Suprapubic skin (tissue), 4 donors: ENCODE measurements at regions not wholly inside any gene's neighbourhood (a gene's known extent, or its start where the extent isn't known, plus 50 kb on each side); places are given as distances from the start of the nearest gene placed in this dataset.
"Not testable (repeated sequence)": the region's sequence is repeated elsewhere in the genome, so short reads cannot be mapped to it uniquely, and the experiment has no call there.

ENCODE experiments used
- DNase-seq, 2 donors: peaks; one replicate each; pipeline ENCODE4 v3.0.0-alpha.2; 2019; ENCODE audit warnings: low spot score in 2 of 2
- H3K27ac ChIP-seq: fragments of 200-600 bp; sonication (generic); one replicate; pipeline ENCODE4 v1.5.1; 2019
- H3K27me3 ChIP-seq: fragments of 200-600 bp; sonication (generic); one replicate; pipeline ENCODE4 v1.5.1; 2019
- H3K36me3 ChIP-seq: fragments of 200-600 bp; sonication (generic); one replicate; pipeline ENCODE4 v1.5.1; 2019
- H3K4me1 ChIP-seq: fragments of 200-600 bp; sonication (generic); one replicate; pipeline ENCODE4 v1.5.1; 2019
- H3K4me3 ChIP-seq: fragments of 200-600 bp; sonication (generic); one replicate; pipeline ENCODE4 v1.5.1; 2019; ENCODE audit warnings: mild to moderate bottlenecking
- H3K9me3 ChIP-seq: fragments of 200-600 bp; sonication (generic); one replicate; pipeline ENCODE4 v1.5.1; 2019
- CTCF ChIP-seq, 2 donors: fragments of 200-600 bp in 1 of 2; fragments of 450-650 bp in 1 of 2; sonication (generic) in 1 of 2; IDR thresholded peaks; one replicate each; pipeline ENCODE4 v1.5.1; 2016 to 2019; ENCODE audit warnings: antibody characterized with exemption in 2 of 2, mild to moderate bottlenecking in 1 of 2, moderate library complexity in 1 of 2
- POLR2AphosphoS5 ChIP-seq, 3 donors: sonication (generic); formaldehyde crosslinking; IDR thresholded peaks; one replicate each; pipeline ENCODE4 v1.6.1; 2017; ENCODE audit warnings: antibody characterized with exemption in 3 of 3
- WGBS: methylation state at CpG from one replicate; pipeline ENCODE4 v1.1.5; 2018; 5-methylcytosine and 5-hydroxymethylcytosine counted together

- Histone ChIP-seq H3K36me3 (no peaks in the 10 kb centered on the region), H3K27me3 (no peaks in the 10 kb centered on the region), H3K4me3 (peak overlapping the region; percentile 82), H3K9me3 (no peaks in the 10 kb centered on the region), H3K4me1 (peaks cover 8% of the 10 kb centered on the region), H3K27ac (peak overlapping the region; percentile 86)
- DNase-seq = peak; percentile 64 to 90
- 22% methylated on average over 43 of the region's 70 CpGs for WGBS
- peak in 1 of 2 donors; percentile 89 for TF ChIP-seq CTCF (IDR thresholded peaks at IDR 0.05)
- TF ChIP-seq POLR2AphosphoS5 (IDR thresholded peaks at IDR 0.05) = no peak
Measured at GRCh38 chr20:30376767-30377658, 880.5 kb upstream of the DEFB115 start.

- H3K36me3 ChIP-seq, H3K9me3 ChIP-seq, H3K4me1 ChIP-seq, H3K27me3 ChIP-seq, H3K27ac ChIP-seq, DNase-seq: not testable (repeated sequence)
- WGBS = 70% methylated on average over 4 of the region's 4 CpGs
- peak overlapping the region; percentile 82 for H3K4me3 ChIP-seq
Measured at GRCh38 chr20:30378317-30378716, 879.1 kb upstream of the DEFB115 start.

GRCh38 chr20:30378721-30379120, 878.7 kb upstream of the DEFB115 start:
- not testable (repeated sequence) for H3K27ac ChIP-seq, H3K27me3 ChIP-seq, DNase-seq, H3K4me1 ChIP-seq, H3K9me3 ChIP-seq, H3K36me3 ChIP-seq, H3K4me3 ChIP-seq
- WGBS = 97% methylated on average over 1 of the region's 1 CpG

GRCh38 chr20:30384841-30385240, 872.6 kb upstream of the DEFB115 start:
- WGBS = 90% methylated on average over 6 of the region's 6 CpGs
- not testable (repeated sequence) for H3K9me3 ChIP-seq, DNase-seq, H3K27ac ChIP-seq, H3K36me3 ChIP-seq, H3K4me1 ChIP-seq, H3K4me3 ChIP-seq, H3K27me3 ChIP-seq

GRCh38 chr20:30386099-30386498, 871.4 kb upstream of the DEFB115 start:
- 83% methylated on average over 4 of the region's 4 CpGs for WGBS

GRCh38 chr20:30387823-30388222, 869.6 kb upstream of the DEFB115 start:
- 90% methylated on average over 4 of the region's 4 CpGs for WGBS
- DNase-seq = not testable (repeated sequence)

More at GRCh38 chr20:30386099-30386498, 871.4 kb upstream of the DEFB115 start:
- not testable (repeated sequence) for H3K4me3 ChIP-seq, H3K9me3 ChIP-seq, H3K4me1 ChIP-seq, H3K27me3 ChIP-seq, DNase-seq, H3K27ac ChIP-seq, H3K36me3 ChIP-seq

GRCh38 chr20:30393523-30393922, 863.9 kb upstream of the DEFB115 start:
- H3K9me3 ChIP-seq, H3K27me3 ChIP-seq, H3K4me1 ChIP-seq, H3K4me3 ChIP-seq, H3K27ac ChIP-seq, DNase-seq: not testable (repeated sequence)
- 96% methylated on average over 1 of the region's 1 CpG for WGBS
- peaks cover 43% of the 10 kb centered on the region for H3K36me3 ChIP-seq

More at GRCh38 chr20:30387823-30388222, 869.6 kb upstream of the DEFB115 start:
- not testable (repeated sequence) for H3K9me3 ChIP-seq, H3K27ac ChIP-seq, H3K27me3 ChIP-seq, H3K4me1 ChIP-seq, H3K4me3 ChIP-seq
- H3K36me3 ChIP-seq = peaks cover 18% of the 10 kb centered on the region

- H3K27me3 ChIP-seq, H3K4me1 ChIP-seq, H3K4me3 ChIP-seq, H3K9me3 ChIP-seq, DNase-seq, H3K27ac ChIP-seq: not testable (repeated sequence)
- H3K36me3 ChIP-seq = peaks cover 60% of the 10 kb centered on the region
- 89% methylated on average over 2 of the region's 2 CpGs for WGBS
Measured at GRCh38 chr20:30397111-30397510, 860.4 kb upstream of the DEFB115 start.

- H3K27me3 ChIP-seq, H3K4me3 ChIP-seq, DNase-seq, H3K27ac ChIP-seq, H3K4me1 ChIP-seq, H3K9me3 ChIP-seq: not testable (repeated sequence)
- WGBS = 100% methylated on average over 1 of the region's 18 CpGs
- H3K36me3 ChIP-seq = peaks cover 39% of the 10 kb centered on the region
Measured at GRCh38 chr20:30405061-30405460, 852.4 kb upstream of the DEFB115 start.

GRCh38 chr20:30405585-30405984, 851.9 kb upstream of the DEFB115 start:
- peaks cover 33% of the 10 kb centered on the region for H3K36me3 ChIP-seq
- not testable (repeated sequence) for H3K9me3 ChIP-seq, DNase-seq, H3K27ac ChIP-seq, H3K27me3 ChIP-seq, H3K4me3 ChIP-seq, H3K4me1 ChIP-seq
- no CpG with 5 or more reads among the region's 27 CpGs for WGBS

- not testable (repeated sequence) for H3K4me3 ChIP-seq, H3K27ac ChIP-seq, H3K4me1 ChIP-seq, H3K27me3 ChIP-seq, DNase-seq
- Histone ChIP-seq H3K36me3 (peaks cover 29% of the 10 kb centered on the region), H3K9me3 (peaks cover 12% of the 10 kb centered on the region)
- 0% methylated on average over 1 of the region's 1 CpG for WGBS
Measured at GRCh38 chr20:30406370-30406769, 851.1 kb upstream of the DEFB115 start.
